GM13977 (cell line): ENCODE measurements at regions not wholly inside any gene's neighbourhood (a gene's known extent, or its start where the extent isn't known, plus 50 kb on each side); places are given as distances from the start of the nearest gene placed in this dataset.

ENCODE experiments used
- DNase-seq: peaks from one replicate; pipeline ENCODE4 v3.0.0; 2012; ENCODE audit warnings: low spot score
- in situ Hi-C: fragments of 300-500 bp; cut with MboI; formaldehyde crosslinking; loops from one replicate; pipeline ENCODE4 v1.12.0; 2022; ENCODE audit warnings: low sequenced_read_pairs, low pct_unique_long_range_greater_than_20kb, mixed read lengths, inconsistent platforms; ENCODE audit not compliant: unreplicated experiment
- TF ChIP-seq, protein P1 (sequence below): IDR thresholded peaks from 2 replicates; pipeline ENCODE4 v1.5.1; 2012; ENCODE audit warnings: mild to moderate bottlenecking, control low read depth; ENCODE audit not compliant: insufficient read depth; ENCODE audit errors: extremely low read depth, missing control alignments

DNA sequence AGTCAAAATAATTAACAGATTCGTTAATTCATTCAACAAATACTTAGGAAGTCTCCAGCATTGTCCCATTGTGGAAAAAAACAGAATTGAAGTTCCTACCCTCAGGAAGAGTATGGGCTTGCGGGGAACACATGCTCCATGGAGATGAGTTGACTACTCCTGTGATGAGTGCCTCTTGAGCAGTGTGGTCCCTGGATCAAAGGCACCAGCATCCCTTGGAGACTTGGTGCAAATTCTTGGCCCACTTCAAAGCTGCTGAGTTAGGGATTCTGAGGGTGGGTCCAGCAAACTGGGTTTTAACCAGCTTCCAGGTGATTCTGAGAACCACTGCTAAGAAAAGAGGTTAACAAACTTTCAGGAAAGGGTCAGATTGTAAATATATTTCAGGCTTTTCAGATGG lies 361.6 kb downstream of the MYCN start:
- TF ChIP-seq, protein P1, sequence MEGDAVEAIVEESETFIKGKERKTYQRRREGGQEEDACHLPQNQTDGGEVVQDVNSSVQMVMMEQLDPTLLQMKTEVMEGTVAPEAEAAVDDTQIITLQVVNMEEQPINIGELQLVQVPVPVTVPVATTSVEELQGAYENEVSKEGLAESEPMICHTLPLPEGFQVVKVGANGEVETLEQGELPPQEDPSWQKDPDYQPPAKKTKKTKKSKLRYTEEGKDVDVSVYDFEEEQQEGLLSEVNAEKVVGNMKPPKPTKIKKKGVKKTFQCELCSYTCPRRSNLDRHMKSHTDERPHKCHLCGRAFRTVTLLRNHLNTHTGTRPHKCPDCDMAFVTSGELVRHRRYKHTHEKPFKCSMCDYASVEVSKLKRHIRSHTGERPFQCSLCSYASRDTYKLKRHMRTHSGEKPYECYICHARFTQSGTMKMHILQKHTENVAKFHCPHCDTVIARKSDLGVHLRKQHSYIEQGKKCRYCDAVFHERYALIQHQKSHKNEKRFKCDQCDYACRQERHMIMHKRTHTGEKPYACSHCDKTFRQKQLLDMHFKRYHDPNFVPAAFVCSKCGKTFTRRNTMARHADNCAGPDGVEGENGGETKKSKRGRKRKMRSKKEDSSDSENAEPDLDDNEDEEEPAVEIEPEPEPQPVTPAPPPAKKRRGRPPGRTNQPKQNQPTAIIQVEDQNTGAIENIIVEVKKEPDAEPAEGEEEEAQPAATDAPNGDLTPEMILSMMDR, result no peak
- no peak for DNase-seq
- in situ Hi-C loops, result no loop called here

DNA sequence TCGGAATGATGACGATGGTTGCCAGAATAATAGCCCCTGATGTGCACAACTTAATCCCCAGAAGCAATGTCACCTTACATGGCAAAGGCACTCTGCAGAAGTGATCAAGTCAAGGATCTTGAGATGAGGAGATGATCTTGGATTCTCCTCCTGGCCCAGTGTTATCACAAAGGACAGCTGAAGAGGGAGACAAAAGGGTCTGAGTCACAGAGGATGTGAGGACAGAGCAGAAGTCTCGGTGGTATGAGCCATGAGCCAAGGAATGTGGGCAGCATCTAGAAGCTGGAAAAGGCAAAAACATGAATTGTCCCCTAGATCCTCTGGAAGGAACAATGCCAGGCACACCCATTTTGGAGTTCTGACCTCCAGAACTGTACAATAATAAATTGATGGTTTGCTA lies 358.5 kb downstream of the MYCN start:
- TF ChIP-seq, protein P1, result no peak
- no peak for DNase-seq
- in situ Hi-C loops, result no loop called here

DNA sequence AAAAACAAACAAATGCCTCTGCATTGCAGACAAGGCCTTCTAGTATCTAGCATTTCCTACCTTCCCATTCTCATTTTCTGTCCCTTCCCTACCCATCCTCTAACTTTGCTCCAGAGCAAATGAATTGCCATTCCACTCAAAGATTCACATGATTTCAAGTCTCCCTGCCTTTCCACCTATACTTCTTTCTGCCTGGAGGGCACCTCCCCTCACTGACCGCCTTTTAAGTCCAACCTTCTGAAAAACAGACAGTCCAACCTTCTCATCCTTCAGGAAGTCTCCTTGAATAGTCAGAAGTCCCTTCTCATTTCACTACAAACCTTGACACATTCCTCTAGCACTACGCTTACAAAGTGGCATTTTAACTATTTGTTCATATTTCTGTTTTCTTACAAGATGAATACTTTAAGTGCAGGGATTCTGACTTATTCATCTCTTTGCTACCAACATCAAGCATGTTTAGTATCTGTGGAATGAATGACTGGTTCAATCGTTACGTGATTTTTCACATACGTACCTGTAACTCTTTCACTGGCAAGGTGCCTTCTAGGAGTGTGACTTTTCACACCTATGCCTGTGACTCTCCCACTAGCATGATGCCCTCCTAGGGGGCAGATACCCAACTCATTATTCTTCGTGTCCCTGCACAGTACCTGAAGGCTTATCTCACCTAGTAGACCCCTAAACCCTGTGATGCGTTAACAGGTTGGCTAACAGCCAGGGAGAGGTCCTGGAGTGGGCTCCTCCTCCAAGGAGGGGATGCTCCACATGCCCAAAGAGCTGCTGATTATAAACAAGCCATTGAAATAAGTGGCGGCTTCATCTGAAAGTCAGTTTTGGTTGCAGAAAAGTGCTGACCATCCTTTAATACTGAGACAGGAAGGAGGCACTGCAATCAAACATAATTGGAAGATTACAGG lies 356.2 kb downstream of the MYCN start:
- no peak for DNase-seq
- TF ChIP-seq, protein P1, result no peak
- in situ Hi-C loops, result no loop called here

DNA sequence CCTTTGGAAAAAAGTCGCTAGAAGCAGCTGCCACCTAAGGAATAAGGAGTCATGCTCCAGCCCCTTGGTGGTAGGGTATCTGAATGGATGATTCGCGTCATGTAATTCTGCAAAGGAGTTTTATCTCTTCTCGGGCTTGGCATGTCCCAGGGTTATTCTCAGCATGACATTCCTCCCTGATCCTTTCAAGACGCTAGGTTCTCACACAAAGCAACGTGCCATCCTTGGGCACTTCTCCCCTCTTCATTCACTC lies 355.6 kb downstream of the MYCN start:
- DNase-seq, result no peak
- TF ChIP-seq, protein P1, result no peak
- in situ Hi-C loops, result no loop called here

DNA sequence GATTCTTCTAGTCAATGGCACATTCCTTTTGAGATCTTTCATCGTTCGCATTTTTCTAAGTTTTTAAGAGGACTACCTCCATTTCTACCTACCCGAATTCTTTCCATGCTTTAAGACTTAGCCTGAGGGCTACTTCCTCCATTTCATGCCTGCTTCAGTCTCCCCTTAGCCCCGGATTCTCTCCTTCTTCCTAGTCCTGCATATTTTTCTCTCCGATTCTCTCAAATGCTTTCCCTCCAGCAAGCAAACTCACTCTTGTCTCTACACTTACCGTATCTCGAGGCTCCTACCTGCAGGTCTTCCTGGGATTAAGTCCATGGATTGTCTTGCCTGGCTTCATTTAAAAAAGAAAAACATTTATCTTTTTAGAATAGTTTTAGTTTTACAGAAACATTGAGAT lies 354.4 kb downstream of the MYCN start:
- in situ Hi-C loops, result no loop called here
- no peak for DNase-seq
- TF ChIP-seq, protein P1, result no peak

DNA sequence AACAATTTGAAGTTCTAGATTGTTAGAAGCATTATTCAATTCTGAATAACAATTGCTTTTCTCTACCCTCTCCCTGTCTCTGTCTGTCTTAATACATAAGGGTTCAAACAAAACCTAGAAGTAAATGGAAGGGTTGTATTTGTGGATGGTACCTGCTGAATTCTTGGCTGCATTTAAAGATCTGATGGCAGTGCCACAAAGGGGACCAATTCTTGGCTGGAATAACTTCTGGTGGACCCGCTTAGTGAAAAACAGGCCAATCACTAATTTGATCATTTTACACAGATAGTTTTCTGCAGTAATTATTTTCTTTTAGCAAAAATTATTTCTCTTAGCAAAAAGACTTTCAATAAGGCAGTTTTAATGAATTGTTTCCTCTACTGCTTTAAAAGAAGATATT lies 353.5 kb downstream of the MYCN start:
- in situ Hi-C loops, result no loop called here
- DNase-seq, result no peak
- TF ChIP-seq, protein P1, result no peak
